ENCODE measurements at regions not wholly inside any gene's neighbourhood (a gene's known extent, or its start where the extent isn't known, plus 50 kb on each side); places are given as distances from the start of the nearest gene placed in this dataset.
A peak's percentile ranks its signal among the peaks of the same experiment; 100 is the strongest.
"Not testable (repeated sequence)": the region's sequence is repeated elsewhere in the genome, so short reads cannot be mapped to it uniquely, and the experiment has no call there.

DNA sequence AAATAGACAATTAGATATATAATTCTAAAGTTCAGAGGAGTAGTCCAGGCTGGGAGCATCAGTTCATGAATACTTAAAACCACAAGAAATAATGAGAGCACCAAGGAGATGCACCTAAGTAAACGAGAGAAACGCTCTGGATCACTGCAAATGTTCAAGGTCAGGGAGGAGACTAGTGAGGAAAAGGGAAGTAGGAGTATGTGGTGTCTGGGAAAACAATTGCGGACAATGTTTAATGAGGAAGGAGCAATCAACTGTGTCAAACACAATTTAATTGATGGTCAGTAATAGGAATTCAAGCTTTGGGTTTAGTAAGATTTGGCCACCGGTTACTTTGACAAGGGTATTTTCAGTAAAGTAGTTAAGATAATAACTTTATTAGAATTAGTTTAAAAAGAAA, 652.2 kb downstream of the DACH1 start:
- no peaks in the 10 kb centered on the region for H3K4me1 ChIP-seq (ENCODE audit: control insufficient read depth, insufficient read depth, low read length)
- no peak for ATAC-seq
- intact Hi-C loops (cut with DNase I): no loop called here
- no peak for DNase-seq
- H3K9me3 ChIP-seq (ENCODE audit: control insufficient read depth, low read length): no peaks in the 10 kb centered on the region
- no peak overlapping the region for H3K4me3 ChIP-seq (ENCODE audit: low read length)
- 73% methylated on average over 4 of the region's 4 CpGs for WGBS
- H3K27ac ChIP-seq (ENCODE audit: low read length): no peak overlapping the region
- H3K27me3 ChIP-seq (ENCODE audit: control insufficient read depth, insufficient read depth): no peaks in the 10 kb centered on the region

DNA sequence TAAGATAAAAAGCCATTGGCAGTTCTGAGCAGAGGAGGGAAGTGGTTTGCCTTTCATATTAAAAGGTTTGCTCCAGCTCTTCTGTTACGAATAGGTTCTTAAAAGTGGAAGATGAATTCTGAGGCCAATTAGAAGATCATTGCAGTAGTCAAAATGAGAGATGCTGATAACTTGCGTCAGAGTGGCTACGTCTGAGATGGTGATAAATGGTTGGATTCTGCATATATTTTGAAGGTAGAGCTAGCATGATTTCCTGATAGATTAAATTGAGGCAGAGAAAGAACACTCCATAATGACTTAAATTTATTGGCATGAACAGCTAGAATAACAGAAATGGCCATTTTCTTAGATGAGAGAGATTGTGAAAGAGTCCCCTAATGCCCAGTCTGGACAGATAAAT, 652.6 kb downstream of the DACH1 start:
- H3K27me3 ChIP-seq (ENCODE audit: control insufficient read depth, insufficient read depth): no peaks in the 10 kb centered on the region
- no peaks in the 10 kb centered on the region for H3K9me3 ChIP-seq (ENCODE audit: control insufficient read depth, low read length)
- 95% methylated on average over 3 of the region's 3 CpGs for WGBS
- H3K27ac ChIP-seq (ENCODE audit: low read length): no peak overlapping the region
- H3K4me3 ChIP-seq (ENCODE audit: low read length): no peak overlapping the region
- no peak for DNase-seq
- intact Hi-C loops (cut with DNase I): no loop called here
- no peaks in the 10 kb centered on the region for H3K4me1 ChIP-seq (ENCODE audit: control insufficient read depth, insufficient read depth, low read length)
- no peak for ATAC-seq

DNA sequence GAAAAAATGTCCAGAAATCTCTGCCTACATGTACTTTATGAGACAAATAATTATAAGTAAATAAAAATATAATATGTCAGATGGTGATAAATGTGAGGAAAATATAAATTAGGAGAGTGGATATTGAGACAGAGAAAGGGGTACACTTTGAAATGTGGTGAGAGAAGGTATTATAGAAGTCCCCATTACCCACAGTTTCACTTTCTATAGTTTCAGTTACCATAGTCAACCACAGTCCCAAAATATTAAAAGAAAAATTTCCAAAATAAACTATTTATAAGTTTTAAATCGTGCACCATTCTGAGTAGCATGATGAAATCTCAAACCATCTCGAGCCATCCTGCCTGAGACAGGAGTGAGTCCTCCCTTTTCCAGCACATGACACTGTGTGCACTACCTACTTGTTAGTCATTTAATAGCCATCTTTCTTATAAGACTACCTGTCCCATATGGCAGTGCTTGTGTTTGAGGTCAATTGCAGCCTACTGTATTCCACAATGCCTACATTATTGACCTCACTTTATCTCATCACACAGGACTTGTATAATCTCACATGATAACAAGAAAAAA, 653.7 kb downstream of the DACH1 start:
- H3K9me3 ChIP-seq (ENCODE audit: control insufficient read depth, low read length): no peaks in the 10 kb centered on the region
- no peak overlapping the region for H3K4me3 ChIP-seq (ENCODE audit: low read length)
- H3K27ac ChIP-seq (ENCODE audit: low read length): no peak overlapping the region
- no peak for DNase-seq
- intact Hi-C loops (cut with DNase I): no loop called here
- H3K27me3 ChIP-seq (ENCODE audit: control insufficient read depth, insufficient read depth): no peaks in the 10 kb centered on the region
- WGBS: 83% methylated on average over 2 of the region's 2 CpGs
- no peaks in the 10 kb centered on the region for H3K4me1 ChIP-seq (ENCODE audit: control insufficient read depth, insufficient read depth, low read length)
- ATAC-seq: no peak

DNA sequence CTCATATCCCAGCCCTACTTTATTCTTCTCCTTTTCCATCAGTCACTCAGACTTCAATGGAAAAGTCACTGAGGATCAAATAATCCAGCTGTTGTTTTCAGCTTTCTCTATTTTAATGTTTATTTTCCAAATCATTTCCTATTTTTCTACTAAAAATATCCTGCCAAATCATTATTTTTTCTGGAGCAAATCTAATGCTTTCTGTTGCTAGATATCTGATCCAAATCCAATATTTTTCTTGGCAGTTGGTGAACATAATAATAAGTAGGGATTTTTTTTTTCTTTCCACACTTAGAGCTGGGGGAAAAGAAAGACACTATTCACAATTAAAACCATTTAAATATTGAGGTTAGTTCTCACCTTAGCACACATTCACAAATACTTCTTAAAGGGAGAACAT, 656.1 kb downstream of the DACH1 start:
- Histone ChIP-seq H3K27ac (ENCODE audit: low read length) (no peak overlapping the region), H3K9me3 (ENCODE audit: control insufficient read depth, low read length) (no peaks in the 10 kb centered on the region), H3K4me1 (ENCODE audit: control insufficient read depth, insufficient read depth, low read length) (no peaks in the 10 kb centered on the region), H3K4me3 (ENCODE audit: low read length) (no peak overlapping the region), H3K27me3 (ENCODE audit: control insufficient read depth, insufficient read depth) (no peaks in the 10 kb centered on the region)
- ATAC-seq (peak in 1 of 2 donors; percentile 19), DNase-seq (no peak)
- intact Hi-C loops (cut with DNase I): no loop called here

DNA sequence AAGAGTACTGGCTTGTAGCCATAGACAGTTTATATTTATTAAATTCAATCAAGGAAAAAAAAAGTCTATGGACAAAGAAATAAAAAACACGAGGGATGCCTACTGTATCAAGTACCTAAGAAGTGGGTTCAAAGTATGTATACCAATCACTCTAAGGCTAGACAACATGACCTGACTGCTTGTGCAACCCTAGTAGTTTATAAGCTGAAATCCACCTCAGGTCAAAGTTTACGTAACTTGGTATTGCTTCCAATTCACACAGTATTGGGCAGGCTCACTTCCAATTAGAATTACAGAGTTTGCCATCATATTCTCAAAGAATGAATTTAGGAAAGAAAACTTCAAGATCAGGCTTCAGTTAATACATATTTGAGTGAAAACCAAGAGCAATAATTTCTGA, 657.8 kb downstream of the DACH1 start:
- no peak overlapping the region for H3K4me3 ChIP-seq (ENCODE audit: low read length)
- intact Hi-C loops (cut with DNase I): no loop called here
- no peaks in the 10 kb centered on the region for H3K4me1 ChIP-seq (ENCODE audit: control insufficient read depth, insufficient read depth, low read length)
- H3K27ac ChIP-seq (ENCODE audit: low read length): no peak overlapping the region
- no peaks in the 10 kb centered on the region for H3K9me3 ChIP-seq (ENCODE audit: control insufficient read depth, low read length)
- DNase-seq (no peak), ATAC-seq (no peak)
- no peaks in the 10 kb centered on the region for H3K27me3 ChIP-seq (ENCODE audit: control insufficient read depth, insufficient read depth)
- 92% methylated on average over 2 of the region's 2 CpGs for WGBS

DNA sequence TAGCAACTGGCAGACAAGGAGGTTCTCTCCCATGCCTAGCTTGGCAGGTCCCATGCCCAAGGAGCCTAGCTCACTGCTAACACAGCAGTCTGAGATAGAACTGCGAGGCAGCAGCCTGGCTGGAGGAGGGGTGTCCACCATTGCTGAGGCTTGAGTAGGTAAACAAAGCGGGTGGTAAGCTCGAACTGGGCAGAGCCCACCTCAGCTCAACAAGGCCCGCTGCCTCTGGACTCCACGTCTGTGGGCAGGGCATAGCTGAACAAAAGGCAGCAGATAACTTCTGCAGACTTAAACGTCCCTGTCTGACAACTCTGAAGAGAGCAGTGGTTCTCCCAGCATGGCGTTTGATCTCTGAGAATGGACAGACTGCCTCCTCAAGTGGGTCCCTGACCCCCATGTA, 682.4 kb downstream of the DACH1 start:
- H3K9me3 ChIP-seq (ENCODE audit: control insufficient read depth, low read length); intact Hi-C loops (cut with DNase I); H3K27me3 ChIP-seq (ENCODE audit: control insufficient read depth, insufficient read depth); DNase-seq; H3K4me3 ChIP-seq (ENCODE audit: low read length); H3K27ac ChIP-seq (ENCODE audit: low read length); ATAC-seq; H3K4me1 ChIP-seq (ENCODE audit: control insufficient read depth, insufficient read depth, low read length): not testable (repeated sequence)
- 84% methylated on average over 7 of the region's 7 CpGs for WGBS

DNA sequence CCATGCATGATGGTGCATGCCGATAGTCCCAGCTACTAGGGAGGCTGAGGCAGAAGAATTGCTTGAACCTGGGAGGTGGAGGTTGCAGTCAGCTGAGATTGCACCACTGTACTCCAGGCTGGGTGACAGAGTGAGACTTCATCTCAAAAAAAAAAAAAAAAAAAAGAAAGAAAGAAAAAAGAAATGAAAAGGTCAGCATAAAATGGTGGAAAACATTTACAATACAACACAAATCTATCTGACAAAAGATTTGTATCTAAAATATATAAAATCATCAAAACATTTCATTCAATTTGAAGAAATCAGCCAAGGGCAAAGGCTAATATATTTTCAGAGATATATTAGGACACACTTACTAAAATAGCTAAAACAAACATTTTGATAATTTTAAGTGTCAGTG, 683.7 kb downstream of the DACH1 start:
- H3K27ac ChIP-seq (ENCODE audit: low read length); ATAC-seq; DNase-seq; H3K9me3 ChIP-seq (ENCODE audit: control insufficient read depth, low read length); H3K4me3 ChIP-seq (ENCODE audit: low read length); H3K4me1 ChIP-seq (ENCODE audit: control insufficient read depth, insufficient read depth, low read length); H3K27me3 ChIP-seq (ENCODE audit: control insufficient read depth, insufficient read depth); intact Hi-C loops (cut with DNase I): not testable (repeated sequence)
- WGBS: 94% methylated on average over 1 of the region's 1 CpG

DNA sequence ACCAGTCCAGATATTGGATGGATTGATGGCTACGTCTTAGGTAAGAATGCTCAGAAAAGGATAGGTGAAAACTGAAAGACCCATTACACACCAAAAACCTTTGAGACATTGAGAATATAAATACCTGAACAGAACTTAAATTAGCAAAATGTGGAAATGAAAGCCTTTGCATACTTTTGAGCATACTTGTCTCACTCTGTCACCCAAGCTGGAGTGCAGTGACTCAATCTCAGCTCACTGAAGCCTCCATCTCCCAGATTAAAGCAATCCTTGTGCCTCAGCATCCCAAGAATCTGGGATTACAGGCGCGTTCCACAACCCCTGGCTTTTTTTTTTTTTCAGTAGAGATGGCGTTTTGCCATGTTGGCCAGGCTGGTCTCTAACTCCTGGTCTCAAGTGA, 695.3 kb downstream of the DACH1 start:
- intact Hi-C loops (cut with DNase I): no loop called here
- H3K27ac ChIP-seq (ENCODE audit: low read length): no peak overlapping the region
- 93% methylated on average over 4 of the region's 4 CpGs for WGBS
- H3K4me3 ChIP-seq (ENCODE audit: low read length): no peak overlapping the region
- DNase-seq (no peak), ATAC-seq (no peak)
- no peaks in the 10 kb centered on the region for H3K4me1 ChIP-seq (ENCODE audit: control insufficient read depth, insufficient read depth, low read length)
- H3K9me3 ChIP-seq (ENCODE audit: control insufficient read depth, low read length): no peaks in the 10 kb centered on the region
- H3K27me3 ChIP-seq (ENCODE audit: control insufficient read depth, insufficient read depth): no peaks in the 10 kb centered on the region

DNA sequence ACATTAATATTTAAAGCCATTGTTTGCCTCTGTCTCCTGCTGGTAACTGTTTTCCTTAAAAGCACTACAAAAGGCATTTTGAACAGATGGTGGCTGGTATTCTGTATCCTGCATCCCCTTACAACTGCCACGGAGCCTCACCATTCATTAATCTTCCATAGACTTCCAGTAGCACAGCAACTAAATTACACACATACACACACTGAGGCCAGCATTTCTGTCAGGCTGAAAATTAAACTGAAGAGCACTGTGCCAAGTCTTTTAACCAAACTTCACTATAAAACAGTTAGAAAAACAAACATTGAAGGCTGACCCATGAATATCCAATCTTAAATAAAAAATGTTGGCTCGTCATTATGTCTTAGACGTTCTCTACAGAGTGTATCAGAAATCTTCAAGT, 697.8 kb downstream of the DACH1 start:
- Histone ChIP-seq H3K4me3 (ENCODE audit: low read length) (no peak overlapping the region), H3K4me1 (ENCODE audit: control insufficient read depth, insufficient read depth, low read length) (no peaks in the 10 kb centered on the region), H3K9me3 (ENCODE audit: control insufficient read depth, low read length) (no peaks in the 10 kb centered on the region), H3K27me3 (ENCODE audit: control insufficient read depth, insufficient read depth) (no peaks in the 10 kb centered on the region), H3K27ac (ENCODE audit: low read length) (no peak overlapping the region)
- intact Hi-C loops (cut with DNase I): no loop called here
- 45% methylated on average over 3 of the region's 3 CpGs for WGBS
- no peak for ATAC-seq
- DNase-seq: no peak

DNA sequence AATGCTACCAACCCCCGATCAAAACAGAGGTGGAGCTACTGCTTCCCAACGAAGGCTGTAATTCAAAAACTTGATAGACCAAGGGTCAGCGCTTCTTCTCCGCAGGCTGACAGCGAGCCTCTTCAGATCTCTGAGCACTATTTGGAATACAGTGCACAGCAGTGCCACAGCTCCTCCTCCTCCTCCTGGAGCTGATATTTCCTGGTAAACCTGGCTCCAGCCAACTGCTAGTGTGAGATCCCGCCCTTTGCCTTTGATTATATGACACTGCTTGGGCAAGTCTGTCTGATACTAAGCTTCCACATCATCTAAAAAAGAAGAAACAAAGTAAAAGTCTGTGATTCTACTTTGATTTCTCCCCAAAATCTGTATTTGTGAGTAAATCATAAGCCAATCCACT, 710.5 kb downstream of the DACH1 start:
- no peak overlapping the region for H3K27ac ChIP-seq (ENCODE audit: low read length)
- DNase-seq (no peak), ATAC-seq (no peak)
- 81% methylated on average over 6 of the region's 6 CpGs for WGBS
- no peaks in the 10 kb centered on the region for H3K27me3 ChIP-seq (ENCODE audit: control insufficient read depth, insufficient read depth)
- no peaks in the 10 kb centered on the region for H3K4me1 ChIP-seq (ENCODE audit: control insufficient read depth, insufficient read depth, low read length)
- intact Hi-C loops (cut with DNase I): no loop called here
- no peak overlapping the region for H3K4me3 ChIP-seq (ENCODE audit: low read length)
- no peaks in the 10 kb centered on the region for H3K9me3 ChIP-seq (ENCODE audit: control insufficient read depth, low read length)

DNA sequence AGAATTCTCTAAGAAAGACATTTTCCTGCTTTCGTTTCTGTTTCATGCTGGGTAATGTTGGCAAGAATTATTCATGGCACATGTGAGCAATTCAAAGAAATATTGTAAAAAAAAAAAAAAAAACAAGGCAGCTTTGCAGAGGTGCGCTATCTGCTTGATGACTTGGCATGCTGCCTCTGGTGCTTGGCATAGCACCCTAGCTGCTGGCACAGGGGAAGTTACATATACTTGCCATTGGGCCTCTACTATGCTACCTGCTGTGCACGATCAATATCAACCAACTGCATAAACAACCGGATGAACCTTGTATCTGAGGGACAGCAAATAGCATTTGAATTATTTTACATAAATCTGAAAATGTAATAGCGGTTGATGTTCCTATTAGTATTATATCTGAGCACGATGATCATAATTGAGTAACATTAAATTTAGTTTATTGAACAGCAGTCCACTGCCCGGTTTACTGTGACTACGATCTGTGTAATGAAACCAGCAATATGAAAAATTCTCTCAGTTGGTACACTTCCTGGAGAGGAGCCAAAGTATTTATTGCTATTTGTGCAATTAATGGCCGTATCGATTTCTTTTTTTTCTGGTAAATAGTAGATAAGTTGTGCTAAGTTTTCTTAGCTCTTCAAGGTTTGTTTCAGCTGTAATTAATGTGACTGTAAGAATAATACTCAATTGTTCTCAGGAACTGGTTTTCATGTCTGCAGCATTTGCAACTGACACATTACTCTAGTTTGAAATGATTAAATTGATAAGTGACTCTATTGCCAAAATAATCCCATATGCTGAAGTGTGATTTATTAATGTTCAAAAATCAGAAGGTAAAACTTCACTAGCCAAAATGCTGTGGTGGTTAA, 717.3 kb downstream of the DACH1 start:
- ATAC-seq (no peak), DNase-seq (no peak)
- Histone ChIP-seq H3K9me3 (ENCODE audit: control insufficient read depth, low read length) (no peaks in the 10 kb centered on the region), H3K27me3 (ENCODE audit: control insufficient read depth, insufficient read depth) (no peaks in the 10 kb centered on the region), H3K27ac (ENCODE audit: low read length) (no peak overlapping the region), H3K4me3 (ENCODE audit: low read length) (no peak overlapping the region), H3K4me1 (ENCODE audit: control insufficient read depth, insufficient read depth, low read length) (no peaks in the 10 kb centered on the region)
- 86% methylated on average over 10 of the region's 10 CpGs for WGBS
- intact Hi-C loops (cut with DNase I): no loop called here

Data from right cardiac atrium (tissue), 5 donors.